WI38 (cell line): ENCODE measurements at regions not wholly inside any gene's neighbourhood (a gene's known extent, or its start where the extent isn't known, plus 50 kb on each side); places are given as distances from the start of the nearest gene placed in this dataset.

Source experiments
- H3K4me3 ChIP-seq: 2 replicates; pipeline ENCODE4 v1.5.1; 2011; ENCODE audit warnings: low read depth, mild to moderate bottlenecking, control low read depth, low read length
- TF ChIP-seq, protein P1 (sequence below): IDR thresholded peaks from 2 replicates; pipeline ENCODE4 v1.5.1; 2012; ENCODE audit warnings: low read depth, mild to moderate bottlenecking, control low read depth, low read length

DNA sequence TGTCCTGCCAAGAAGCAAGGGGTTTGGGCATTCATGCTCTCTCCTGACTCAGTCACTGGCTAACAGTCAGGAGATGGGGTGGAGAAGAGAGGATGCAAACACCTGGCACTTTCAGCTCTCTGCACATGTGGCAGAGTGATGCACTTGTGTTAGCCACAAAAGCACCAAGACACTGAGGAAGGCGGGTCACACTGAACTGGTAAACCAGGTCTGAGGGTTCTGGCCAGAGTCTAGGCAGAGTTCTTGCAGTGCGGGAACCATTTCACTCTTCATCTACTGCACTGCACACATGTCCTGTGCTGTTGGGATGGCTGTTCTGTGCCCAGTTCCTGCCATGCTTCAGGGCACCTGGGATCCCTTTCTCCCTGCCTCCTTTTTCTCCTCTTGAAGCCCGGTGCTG lies 157.1 kb upstream of the GDNF start:
- H3K4me3 ChIP-seq: no peak overlapping the region
- TF ChIP-seq, protein P1, sequence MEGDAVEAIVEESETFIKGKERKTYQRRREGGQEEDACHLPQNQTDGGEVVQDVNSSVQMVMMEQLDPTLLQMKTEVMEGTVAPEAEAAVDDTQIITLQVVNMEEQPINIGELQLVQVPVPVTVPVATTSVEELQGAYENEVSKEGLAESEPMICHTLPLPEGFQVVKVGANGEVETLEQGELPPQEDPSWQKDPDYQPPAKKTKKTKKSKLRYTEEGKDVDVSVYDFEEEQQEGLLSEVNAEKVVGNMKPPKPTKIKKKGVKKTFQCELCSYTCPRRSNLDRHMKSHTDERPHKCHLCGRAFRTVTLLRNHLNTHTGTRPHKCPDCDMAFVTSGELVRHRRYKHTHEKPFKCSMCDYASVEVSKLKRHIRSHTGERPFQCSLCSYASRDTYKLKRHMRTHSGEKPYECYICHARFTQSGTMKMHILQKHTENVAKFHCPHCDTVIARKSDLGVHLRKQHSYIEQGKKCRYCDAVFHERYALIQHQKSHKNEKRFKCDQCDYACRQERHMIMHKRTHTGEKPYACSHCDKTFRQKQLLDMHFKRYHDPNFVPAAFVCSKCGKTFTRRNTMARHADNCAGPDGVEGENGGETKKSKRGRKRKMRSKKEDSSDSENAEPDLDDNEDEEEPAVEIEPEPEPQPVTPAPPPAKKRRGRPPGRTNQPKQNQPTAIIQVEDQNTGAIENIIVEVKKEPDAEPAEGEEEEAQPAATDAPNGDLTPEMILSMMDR: no peak

DNA sequence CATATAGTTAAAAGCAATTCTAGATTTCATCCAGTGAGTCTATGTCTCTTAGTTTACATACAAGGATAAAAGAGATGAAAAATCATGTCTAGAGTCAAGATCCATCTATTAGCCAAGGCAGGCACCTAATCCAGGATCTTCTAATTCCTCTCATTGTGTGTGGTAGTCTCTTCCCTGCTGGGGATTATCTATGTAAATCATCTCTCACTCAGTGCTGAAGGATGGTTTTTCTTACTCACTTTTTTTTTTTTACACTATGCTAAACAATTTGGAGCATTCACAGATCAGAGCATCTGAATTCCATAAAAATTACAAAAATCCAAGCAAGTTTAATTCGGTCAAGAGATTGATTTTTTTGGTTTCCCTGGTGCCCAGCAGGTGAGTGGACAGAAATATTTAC lies 154.9 kb upstream of the GDNF start:
- no peak overlapping the region for H3K4me3 ChIP-seq
- TF ChIP-seq, protein P1: no peak

DNA sequence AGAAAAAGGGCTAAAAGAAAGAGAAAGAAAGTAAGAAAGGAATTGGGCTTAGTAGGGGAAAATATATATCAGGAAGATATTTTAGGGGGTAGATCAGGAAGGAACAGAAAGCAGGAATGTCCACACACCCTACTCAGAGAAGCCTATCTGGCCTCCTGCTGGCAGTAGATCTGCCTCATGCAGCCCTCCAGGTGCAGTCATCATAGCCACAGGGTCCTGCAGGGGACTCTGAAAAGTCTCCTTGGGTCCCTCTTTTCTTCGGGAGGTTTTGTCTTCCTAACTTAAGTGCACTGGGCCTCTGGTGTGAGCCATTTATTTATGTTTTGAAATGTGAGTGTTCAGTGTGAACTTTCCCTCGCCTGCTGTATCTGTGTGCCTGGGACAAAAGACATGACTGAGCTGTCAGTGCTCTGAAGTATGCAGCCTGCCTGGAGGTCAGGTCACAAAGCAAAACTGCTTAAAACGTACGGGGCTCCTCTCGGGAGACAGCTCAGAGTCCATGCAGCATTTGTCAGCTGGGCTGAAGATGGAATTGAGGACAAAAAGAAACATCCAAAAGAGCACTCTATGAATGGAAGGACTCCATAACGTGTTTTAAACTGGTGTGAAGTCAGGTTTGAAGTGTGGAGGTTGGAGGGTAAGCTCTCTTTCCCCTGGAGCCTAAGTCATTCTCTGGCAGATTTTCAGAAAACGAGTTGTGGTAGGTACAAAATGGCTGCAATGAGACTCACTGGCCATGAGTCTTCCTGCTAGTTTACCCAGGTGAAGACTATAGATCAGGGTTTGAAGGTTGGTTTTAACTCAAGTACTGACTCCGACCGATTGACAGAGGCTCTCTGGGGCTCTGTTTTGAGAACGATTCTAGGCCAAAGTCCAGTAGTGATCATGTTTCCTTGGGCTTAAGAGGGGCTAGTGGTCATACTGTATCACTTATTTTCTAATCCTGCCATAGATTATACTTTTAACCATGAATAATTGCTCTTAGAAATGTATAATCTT lies 151.8 kb upstream of the GDNF start:
- no peak overlapping the region for H3K4me3 ChIP-seq
- TF ChIP-seq, protein P1: no peak

DNA sequence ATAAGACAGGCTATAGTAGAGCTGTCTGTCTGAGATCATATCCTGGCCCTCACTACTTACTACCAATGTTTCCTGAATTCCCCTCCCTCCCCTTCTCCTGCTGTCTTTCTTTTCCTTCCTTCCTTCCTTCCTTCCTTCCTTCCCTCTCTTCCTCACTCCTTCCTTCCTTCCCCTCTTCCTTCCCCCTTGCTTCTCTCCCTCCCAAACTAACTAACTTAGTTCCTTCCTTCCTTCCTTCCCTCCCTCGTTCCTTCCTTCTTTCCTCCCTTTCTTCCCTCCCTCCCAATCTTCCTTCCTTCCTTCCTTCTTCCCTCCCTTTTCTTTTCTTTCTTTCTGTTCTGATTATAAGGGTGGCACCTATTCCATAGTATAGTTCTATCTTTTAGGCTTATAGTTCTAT lies 150.0 kb upstream of the GDNF start:
- TF ChIP-seq, protein P1: no peak
- no peak overlapping the region for H3K4me3 ChIP-seq

DNA sequence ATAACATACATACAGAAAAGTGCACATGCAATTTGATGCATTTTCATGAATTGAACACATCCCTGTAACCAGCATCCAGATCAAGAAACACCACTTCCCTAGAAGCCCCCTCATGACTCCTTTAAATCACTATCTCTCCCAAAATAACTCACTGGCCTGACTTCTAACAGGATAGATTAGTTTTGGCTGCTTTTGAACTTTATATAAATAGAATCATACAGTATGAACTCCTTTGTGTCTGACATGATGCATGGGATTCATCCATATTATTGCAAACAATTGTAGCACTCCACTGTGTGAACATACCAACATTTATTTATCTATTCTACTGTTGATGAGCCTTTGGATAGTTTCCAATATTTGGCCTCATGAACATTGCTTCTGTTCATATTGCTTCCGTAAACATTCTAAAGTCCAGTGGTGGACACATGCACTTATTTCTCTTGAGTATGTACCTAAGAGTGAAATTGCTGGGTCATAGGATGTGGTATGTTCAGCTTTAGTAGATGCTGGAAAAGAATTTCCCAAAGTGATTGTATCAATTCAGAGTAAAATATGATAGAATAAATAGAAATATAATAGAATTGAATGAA lies 148.7 kb upstream of the GDNF start:
- TF ChIP-seq, protein P1: no peak
- no peak overlapping the region for H3K4me3 ChIP-seq

DNA sequence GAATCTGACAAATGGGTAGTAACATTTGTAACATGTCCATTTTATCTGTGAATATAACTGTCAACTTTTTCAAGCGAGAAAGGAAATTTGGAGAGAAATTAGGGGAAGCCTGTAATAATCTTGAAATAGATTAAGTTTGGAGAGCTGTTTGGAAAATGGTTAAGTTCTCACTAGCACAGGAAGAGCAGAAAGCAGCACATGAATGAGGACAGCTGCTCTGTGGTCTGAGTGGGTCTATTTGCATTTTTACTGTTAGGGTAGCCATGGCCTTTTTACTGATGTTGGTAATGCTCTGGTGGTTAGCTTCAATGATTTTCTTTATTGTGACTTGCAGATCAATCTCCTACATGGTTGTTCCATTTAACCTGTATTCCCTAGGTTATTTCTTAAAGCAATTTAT lies 144.5 kb upstream of the GDNF start:
- no peak overlapping the region for H3K4me3 ChIP-seq
- TF ChIP-seq, protein P1: no peak

DNA sequence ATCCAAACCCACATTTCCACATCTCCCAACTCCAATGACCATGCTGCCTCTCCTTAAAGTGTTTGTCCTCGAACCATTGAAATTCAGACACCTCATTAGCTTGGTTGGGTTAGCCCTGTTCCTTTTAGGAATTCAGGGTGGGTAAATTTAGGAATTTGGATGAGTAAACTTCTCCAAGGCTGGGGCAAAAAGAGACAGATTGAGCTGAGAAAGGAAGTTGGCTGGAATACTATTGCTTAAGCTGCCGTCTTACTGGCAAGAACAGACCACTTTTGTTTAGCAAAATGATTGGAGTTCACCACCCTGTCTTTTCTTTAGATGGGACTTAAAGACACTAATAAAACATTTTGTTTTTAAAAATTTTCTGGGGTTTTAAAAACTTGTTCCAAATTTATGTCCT lies 143.6 kb upstream of the GDNF start:
- TF ChIP-seq, protein P1: no peak

More for the DNA sequence above, 143.6 kb upstream of the GDNF start:
- H3K4me3 ChIP-seq: no peak overlapping the region
